Smooth muscle cell (in vitro differentiated cells): ENCODE measurements at regions not wholly inside any gene's neighbourhood (a gene's known extent, or its start where the extent isn't known, plus 50 kb on each side); places are given as distances from the start of the nearest gene placed in this dataset.

Experiments used
- DNase-seq: peaks from one replicate; lab custom pipeline; 2025; ENCODE audit not compliant: unreplicated experiment; lab: John Stamatoyannopoulos, UW
- H2AFZ ChIP-seq: fragments of 200-600 bp; sonication (generic); 2 replicates; pipeline ENCODE4 v1.6.0; 2016; ENCODE audit warnings: antibody characterized with exemption, low read depth, mild to moderate bottlenecking
- H3F3A ChIP-seq: fragments of 200-600 bp; sonication (generic); 2 replicates; pipeline ENCODE4 v1.6.0; 2017; ENCODE audit warnings: antibody characterized with exemption, low read depth
- H3K27ac ChIP-seq: fragments of 200-600 bp; sonication (generic); 2 replicates; pipeline ENCODE4 v1.5.1; 2016; ENCODE audit warnings: low read depth, mild to moderate bottlenecking
- H3K27me3 ChIP-seq: fragments of 200-600 bp; sonication (generic); 2 replicates; pipeline ENCODE4 v1.6.1; 2016; ENCODE audit warnings: low read depth, mild to moderate bottlenecking
- H3K36me3 ChIP-seq: fragments of 200-600 bp; sonication (generic); 2 replicates; pipeline ENCODE4 v1.5.1; 2016; ENCODE audit warnings: low read depth
- H3K4me1 ChIP-seq: fragments of 200-600 bp; sonication (generic); 2 replicates; pipeline ENCODE4 v1.5.1; 2016; ENCODE audit warnings: low read depth
- H3K4me2 ChIP-seq: fragments of 200-600 bp; sonication (generic); 2 replicates; pipeline ENCODE4 v1.6.0; 2016; ENCODE audit warnings: mild to moderate bottlenecking
- H3K4me3 ChIP-seq: fragments of 200-600 bp; sonication (generic); 2 replicates; pipeline ENCODE4 v1.5.1; 2016; ENCODE audit warnings: mild to moderate bottlenecking
- H3K79me2 ChIP-seq: fragments of 200-600 bp; sonication (generic); 2 replicates; pipeline ENCODE4 v1.6.0; 2016; ENCODE audit warnings: low read depth, mild to moderate bottlenecking
- H3K9ac ChIP-seq: fragments of 200-600 bp; sonication (generic); 2 replicates; pipeline ENCODE4 v1.6.0; 2016; ENCODE audit warnings: low read depth
- H3K9me3 ChIP-seq: fragments of 200-600 bp; sonication (generic); replicated peaks from 2 replicates; pipeline ENCODE4 v1.5.1; 2016; ENCODE audit warnings: low read depth
- H4K20me1 ChIP-seq: fragments of 200-600 bp; sonication (generic); 2 replicates; pipeline ENCODE4 v1.6.0; 2016; ENCODE audit warnings: low read depth
- WGBS: methylation state at CpG from one replicate; pipeline ENCODE4 v1.1.7; 2016; ENCODE audit warnings: low lambda C conversion rate; 5-methylcytosine and 5-hydroxymethylcytosine counted together
- TF ChIP-seq, protein P1 (sequence below): fragments of 200-600 bp; sonication (generic); IDR thresholded peaks from 2 replicates; pipeline ENCODE4 v1.5.1; 2017; ENCODE audit warnings: borderline replicate concordance, mild to moderate bottlenecking, antibody characterized with exemption; ENCODE audit not compliant: insufficient read depth, poor library complexity, severe bottlenecking

- Histone ChIP-seq H3K79me2 (no peaks in the 10 kb centered on the region), H2AFZ (no peak overlapping the region), H3K4me1 (no peaks in the 10 kb centered on the region), H3K4me3 (no peak overlapping the region), H3K27ac (no peak overlapping the region), H4K20me1 (no peaks in the 10 kb centered on the region), H3K9ac (no peak overlapping the region), H3K36me3 (no peaks in the 10 kb centered on the region), H3K4me2 (no peak overlapping the region), H3F3A (no peaks in the 10 kb centered on the region), H3K27me3 (no peaks in the 10 kb centered on the region), H3K9me3 (no peaks in the 10 kb centered on the region)
- TF ChIP-seq, protein P1, sequence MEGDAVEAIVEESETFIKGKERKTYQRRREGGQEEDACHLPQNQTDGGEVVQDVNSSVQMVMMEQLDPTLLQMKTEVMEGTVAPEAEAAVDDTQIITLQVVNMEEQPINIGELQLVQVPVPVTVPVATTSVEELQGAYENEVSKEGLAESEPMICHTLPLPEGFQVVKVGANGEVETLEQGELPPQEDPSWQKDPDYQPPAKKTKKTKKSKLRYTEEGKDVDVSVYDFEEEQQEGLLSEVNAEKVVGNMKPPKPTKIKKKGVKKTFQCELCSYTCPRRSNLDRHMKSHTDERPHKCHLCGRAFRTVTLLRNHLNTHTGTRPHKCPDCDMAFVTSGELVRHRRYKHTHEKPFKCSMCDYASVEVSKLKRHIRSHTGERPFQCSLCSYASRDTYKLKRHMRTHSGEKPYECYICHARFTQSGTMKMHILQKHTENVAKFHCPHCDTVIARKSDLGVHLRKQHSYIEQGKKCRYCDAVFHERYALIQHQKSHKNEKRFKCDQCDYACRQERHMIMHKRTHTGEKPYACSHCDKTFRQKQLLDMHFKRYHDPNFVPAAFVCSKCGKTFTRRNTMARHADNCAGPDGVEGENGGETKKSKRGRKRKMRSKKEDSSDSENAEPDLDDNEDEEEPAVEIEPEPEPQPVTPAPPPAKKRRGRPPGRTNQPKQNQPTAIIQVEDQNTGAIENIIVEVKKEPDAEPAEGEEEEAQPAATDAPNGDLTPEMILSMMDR = no peak
- WGBS = 95% methylated on average over 3 of the region's 3 CpGs
- DNase-seq = no peak
Measured at GRCh38 chr18:68482815-68483214, 232.1 kb downstream of the TMX3 start.

- no peak overlapping the region for H2AFZ ChIP-seq
- no peaks in the 10 kb centered on the region for H3K27me3 ChIP-seq
- TF ChIP-seq, protein P1 = no peak
- no peaks in the 10 kb centered on the region for H3K9me3 ChIP-seq
- H3K79me2 ChIP-seq = no peaks in the 10 kb centered on the region
- H3F3A ChIP-seq = no peaks in the 10 kb centered on the region
- H3K4me1 ChIP-seq = no peaks in the 10 kb centered on the region
- H4K20me1 ChIP-seq = no peaks in the 10 kb centered on the region
- H3K4me2 ChIP-seq = no peak overlapping the region
- DNase-seq = no peak
- no peak overlapping the region for H3K4me3 ChIP-seq
- H3K9ac ChIP-seq = no peak overlapping the region
- no peak overlapping the region for H3K27ac ChIP-seq
- H3K36me3 ChIP-seq = no peaks in the 10 kb centered on the region
- WGBS = 71% methylated on average over 4 of the region's 4 CpGs
Measured at GRCh38 chr18:68480196-68480595, 234.7 kb downstream of the TMX3 start.

GRCh38 chr18:68478246-68478645 is 236.7 kb downstream of the TMX3 start:
- no peak overlapping the region for H2AFZ ChIP-seq
- H3K79me2 ChIP-seq = no peaks in the 10 kb centered on the region
- no peak overlapping the region for H3K4me2 ChIP-seq
- WGBS = 100% methylated on average over 2 of the region's 2 CpGs
- H3K36me3 ChIP-seq = no peaks in the 10 kb centered on the region
- H3K9me3 ChIP-seq = no peaks in the 10 kb centered on the region
- no peak overlapping the region for H3K27ac ChIP-seq
- DNase-seq = no peak
- TF ChIP-seq, protein P1 = no peak
- H3K27me3 ChIP-seq = no peaks in the 10 kb centered on the region
- no peak overlapping the region for H3K4me3 ChIP-seq
- H3K9ac ChIP-seq = no peak overlapping the region
- H3K4me1 ChIP-seq = no peaks in the 10 kb centered on the region
- no peaks in the 10 kb centered on the region for H3F3A ChIP-seq
- H4K20me1 ChIP-seq = no peaks in the 10 kb centered on the region

GRCh38 chr18:68475883-68476282 is 239.0 kb downstream of the TMX3 start:
- DNase-seq = no peak
- no peak overlapping the region for H3K4me2 ChIP-seq
- no peaks in the 10 kb centered on the region for H3K27me3 ChIP-seq
- no peaks in the 10 kb centered on the region for H3K36me3 ChIP-seq
- WGBS = 93% methylated on average over 3 of the region's 3 CpGs
- H3F3A ChIP-seq = no peaks in the 10 kb centered on the region
- H3K9ac ChIP-seq = no peak overlapping the region
- H3K27ac ChIP-seq = no peak overlapping the region
- no peak overlapping the region for H3K4me3 ChIP-seq
- H3K79me2 ChIP-seq = no peaks in the 10 kb centered on the region
- TF ChIP-seq, protein P1 = no peak
- H4K20me1 ChIP-seq = no peaks in the 10 kb centered on the region
- H2AFZ ChIP-seq = no peak overlapping the region
- no peaks in the 10 kb centered on the region for H3K4me1 ChIP-seq
- H3K9me3 ChIP-seq = no peaks in the 10 kb centered on the region
